Central memory CD8-positive, alpha-beta T cell (primary cell): ENCODE measurements at regions not wholly inside any gene's neighbourhood (a gene's known extent, or its start where the extent isn't known, plus 50 kb on each side); places are given as distances from the start of the nearest gene placed in this dataset.
"Not testable (repeated sequence)": the region's sequence is repeated elsewhere in the genome, so short reads cannot be mapped to it uniquely, and the experiment has no call there.

Experiments
- ATAC-seq: fragments of 150-1000 bp; cut with Tn5 transposase; replicated peaks from 2 replicates; pipeline ENCODE4 v1.10.0; 2022; ENCODE audit warnings: mild to moderate bottlenecking, moderate FRiP score, moderate number of reproducible peaks; ENCODE audit not compliant: poor library complexity, severe bottlenecking; ENCODE audit errors: extremely low read depth
- DNase-seq, 2 donors: peaks; one replicate each; pipeline ENCODE4 v3.0.0; 2021; ENCODE audit warnings: low spot score in 2 of 2
- H3K27ac Mint-ChIP-seq: one replicate; pipeline ENCODE4 v1.8.0; 2022; ENCODE audit warnings: low read depth, mild to moderate bottlenecking, moderate library complexity, mixed read lengths
- H3K27me3 Mint-ChIP-seq: one replicate; pipeline ENCODE4 v1.8.0; 2022; ENCODE audit warnings: mixed read lengths
- H3K36me3 Mint-ChIP-seq: one replicate; pipeline ENCODE4 v1.8.0; 2022; ENCODE audit warnings: mild to moderate bottlenecking, moderate library complexity, mixed read lengths; ENCODE audit not compliant: insufficient read depth
- H3K4me1 Mint-ChIP-seq: one replicate; pipeline ENCODE4 v1.8.0; 2022; ENCODE audit warnings: mixed read lengths
- H3K4me3 Mint-ChIP-seq: one replicate; pipeline ENCODE4 v1.8.0; 2022; ENCODE audit warnings: mild to moderate bottlenecking, moderate library complexity, mixed read lengths
- H3K9me3 Mint-ChIP-seq: one replicate; pipeline ENCODE4 v1.8.0; 2022; ENCODE audit warnings: mixed read lengths

DNA sequence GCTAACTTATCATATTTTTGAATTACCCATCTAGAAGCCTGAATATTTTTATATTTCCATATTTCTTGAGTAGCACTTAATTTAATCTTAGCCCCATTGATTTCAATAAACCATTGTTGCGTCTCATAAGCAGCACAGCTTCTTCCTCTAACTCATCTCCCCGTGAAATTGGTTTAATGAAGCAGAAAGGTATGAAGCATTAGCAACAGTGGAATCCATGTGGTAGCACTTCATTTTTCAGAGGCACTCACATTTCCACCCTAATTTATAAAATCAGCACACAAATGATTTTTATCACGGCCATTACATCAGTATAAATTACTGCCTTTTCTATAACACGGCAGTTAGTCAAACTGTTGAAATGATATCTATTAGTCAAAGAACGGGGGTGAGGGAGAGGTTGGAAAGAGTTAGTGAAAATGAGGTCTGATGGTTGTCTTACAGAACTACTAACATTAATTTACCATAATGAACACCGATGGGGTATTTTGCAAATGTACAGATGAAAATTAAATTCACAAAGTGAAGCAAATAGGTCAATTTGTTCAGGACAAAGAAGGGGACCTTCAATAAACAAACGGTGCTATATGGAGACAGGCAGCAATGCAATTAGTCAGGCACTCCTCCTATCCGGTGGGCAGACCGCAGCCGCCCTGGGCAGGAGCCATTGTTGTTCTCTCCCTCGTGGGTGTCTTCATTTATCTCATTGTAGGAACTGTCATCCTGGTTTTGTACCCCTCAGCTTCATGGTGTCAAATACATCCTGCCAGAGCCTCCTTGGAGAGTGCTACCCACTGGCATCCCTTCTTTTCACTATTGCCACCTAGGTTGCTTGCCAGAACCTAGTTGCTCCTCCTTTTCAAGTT lies 205.7 kb downstream of the SOX3 start:
- DNase-seq (no peak), ATAC-seq (no peak)
- no peaks in the 10 kb centered on the region for H3K27me3 Mint-ChIP-seq
- no peaks in the 10 kb centered on the region for H3K4me1 Mint-ChIP-seq
- no peak overlapping the region for H3K4me3 Mint-ChIP-seq
- peaks cover 10% of the 10 kb centered on the region for H3K9me3 Mint-ChIP-seq
- H3K27ac Mint-ChIP-seq = no peak overlapping the region
- no peaks in the 10 kb centered on the region for H3K36me3 Mint-ChIP-seq

DNA sequence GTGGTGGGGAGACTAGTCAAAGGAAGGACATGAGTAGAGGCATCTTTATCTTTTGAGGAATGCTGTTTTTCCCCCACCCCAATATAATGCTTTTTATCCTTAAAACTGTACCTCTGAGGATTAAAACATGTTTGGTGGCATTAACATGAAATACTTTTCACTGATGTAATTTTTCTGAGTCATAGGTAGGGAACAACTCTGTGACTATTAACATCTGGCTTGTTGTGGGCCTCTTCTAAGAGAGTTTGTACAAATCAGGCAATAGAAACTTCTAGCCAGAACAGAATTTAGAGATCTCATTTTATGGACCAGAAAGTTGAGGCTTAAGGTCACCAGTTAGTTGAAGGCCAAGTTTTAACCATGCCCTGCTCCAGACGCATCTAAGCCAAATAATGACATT lies 207.6 kb downstream of the SOX3 start:
- Mint-ChIP-seq H3K36me3 (no peaks in the 10 kb centered on the region), H3K4me1 (no peaks in the 10 kb centered on the region), H3K9me3 (peaks cover 10% of the 10 kb centered on the region), H3K4me3 (no peak overlapping the region), H3K27me3 (no peaks in the 10 kb centered on the region), H3K27ac (no peak overlapping the region)
- no peak for ATAC-seq
- DNase-seq = no peak

DNA sequence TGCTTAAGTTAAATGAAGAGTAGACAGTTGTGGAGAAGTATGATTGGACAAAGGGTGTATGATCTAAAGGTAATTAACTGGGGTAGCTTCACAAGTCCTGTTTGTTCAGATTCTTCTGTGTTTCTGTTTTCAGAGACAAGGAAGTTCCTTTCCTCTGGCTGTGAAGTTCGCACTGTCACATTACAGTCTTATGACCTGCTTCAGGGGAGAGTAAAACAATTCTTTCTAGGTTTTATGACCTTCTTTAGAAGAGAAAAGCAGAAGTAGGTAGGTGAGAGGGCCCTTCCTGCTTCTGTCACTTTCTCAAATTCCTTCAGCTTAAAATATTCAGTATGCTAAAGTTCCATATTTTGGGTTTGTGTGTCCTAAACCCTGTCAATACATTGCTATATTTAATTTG lies 211.9 kb downstream of the SOX3 start:
- H3K4me1 Mint-ChIP-seq = no peaks in the 10 kb centered on the region
- H3K9me3 Mint-ChIP-seq = no peaks in the 10 kb centered on the region
- no peaks in the 10 kb centered on the region for H3K27me3 Mint-ChIP-seq
- no peak overlapping the region for H3K27ac Mint-ChIP-seq
- no peak overlapping the region for H3K4me3 Mint-ChIP-seq
- no peak for DNase-seq
- ATAC-seq = no peak
- H3K36me3 Mint-ChIP-seq = no peaks in the 10 kb centered on the region

DNA sequence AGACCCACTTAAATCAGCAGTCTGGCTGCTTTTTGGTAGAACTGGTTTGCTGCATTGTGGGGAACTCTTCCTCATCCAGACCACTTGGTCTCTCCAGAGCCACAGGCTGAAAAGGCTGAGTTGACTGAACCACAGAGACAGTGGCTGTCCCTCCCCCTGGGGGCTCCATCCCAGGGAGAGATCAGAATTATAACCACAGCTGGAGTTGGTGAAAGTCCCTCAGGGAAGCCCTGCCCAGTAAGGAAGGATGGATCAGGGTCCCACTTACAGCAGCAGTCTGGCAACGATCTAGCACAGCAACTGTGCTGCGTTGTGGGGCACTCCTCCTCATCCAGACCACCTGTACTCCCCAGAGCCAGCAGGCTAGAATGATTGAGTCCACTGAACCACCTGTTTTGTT lies 212.7 kb downstream of the SOX3 start:
- no peaks in the 10 kb centered on the region for H3K27me3 Mint-ChIP-seq
- no peaks in the 10 kb centered on the region for H3K4me1 Mint-ChIP-seq
- no peaks in the 10 kb centered on the region for H3K9me3 Mint-ChIP-seq
- H3K27ac Mint-ChIP-seq = no peak overlapping the region
- no peaks in the 10 kb centered on the region for H3K36me3 Mint-ChIP-seq
- DNase-seq = no peak
- ATAC-seq = no peak
- H3K4me3 Mint-ChIP-seq = no peak overlapping the region

DNA sequence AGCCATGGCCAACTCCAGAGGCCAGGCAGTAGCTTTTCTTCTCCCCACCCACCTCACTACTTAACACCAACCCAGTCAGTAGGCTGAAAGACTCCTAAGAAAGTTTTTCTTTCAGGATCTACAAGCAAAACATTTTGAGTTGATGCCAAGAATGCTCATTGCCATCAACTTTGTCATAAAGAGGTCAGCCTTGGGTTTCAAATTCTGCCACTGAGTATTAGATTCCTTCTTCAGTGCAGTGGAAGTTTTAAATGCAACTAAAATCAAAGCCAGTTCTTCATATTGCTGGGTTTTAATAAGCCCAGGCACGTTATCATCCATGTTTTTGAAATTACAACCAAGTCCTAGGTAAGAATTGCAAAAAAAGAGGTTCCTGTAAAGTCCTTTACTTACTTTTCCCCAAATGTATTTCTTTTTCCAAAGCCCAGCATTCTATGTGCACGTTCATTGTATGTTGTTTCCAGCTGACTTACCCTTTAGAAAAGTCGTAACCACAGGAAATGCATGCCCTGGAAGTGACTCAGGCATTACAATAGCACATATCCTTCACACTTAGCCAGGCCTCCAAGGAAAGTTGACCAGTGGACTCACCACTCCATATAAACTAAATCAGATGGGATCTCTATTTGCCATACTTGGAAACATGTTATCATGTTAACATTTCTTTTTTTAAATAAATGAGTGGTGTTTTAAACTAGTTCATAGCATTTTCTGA lies 229.9 kb downstream of the SOX3 start:
- Mint-ChIP-seq H3K4me1 (no peaks in the 10 kb centered on the region), H3K4me3 (no peak overlapping the region), H3K9me3 (peaks cover 10% of the 10 kb centered on the region), H3K27me3 (no peaks in the 10 kb centered on the region), H3K36me3 (peaks cover 6% of the 10 kb centered on the region), H3K27ac (no peak overlapping the region)
- ATAC-seq = no peak
- DNase-seq = no peak

DNA sequence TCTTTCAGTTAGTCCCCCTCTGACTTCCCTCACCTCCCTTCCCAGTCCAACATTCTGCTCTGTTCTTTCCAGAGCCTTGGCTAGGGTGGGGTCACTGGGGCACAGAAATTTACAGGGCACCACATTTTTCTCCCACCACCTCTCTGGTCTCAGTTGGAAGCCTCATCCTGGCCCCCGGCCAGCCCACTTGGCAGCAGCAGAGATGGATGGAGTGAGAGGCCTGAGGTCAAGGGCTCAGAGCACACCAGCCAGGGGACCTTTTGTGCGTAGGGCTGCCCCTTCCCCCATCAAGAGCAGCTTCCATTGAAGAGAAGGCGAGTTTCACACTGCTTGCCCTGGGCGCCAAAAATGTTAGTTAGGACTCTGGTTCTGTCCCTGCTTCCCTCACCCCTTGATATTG lies 230.9 kb downstream of the SOX3 start:
- no peak overlapping the region for H3K27ac Mint-ChIP-seq

DNA sequence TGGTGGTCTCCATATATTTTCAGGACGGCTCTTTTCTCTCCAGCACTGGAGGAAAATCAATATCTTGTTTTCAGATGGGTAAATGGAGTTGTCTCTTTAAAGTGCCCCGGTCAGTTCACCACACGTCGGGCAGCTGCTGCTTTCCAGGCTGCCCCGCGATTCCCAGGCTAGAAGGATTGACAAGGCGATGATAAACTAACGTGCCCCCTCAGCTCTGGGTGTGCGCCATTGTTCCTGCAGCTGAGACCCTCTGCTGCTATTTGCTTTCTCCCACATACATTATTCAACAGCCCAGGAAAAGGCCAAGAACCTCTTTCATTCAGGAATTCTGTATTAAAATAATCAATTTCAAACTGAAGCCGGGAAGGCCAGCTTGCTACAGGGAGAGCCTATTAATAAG lies 254.5 kb downstream of the SOX3 start:
- peaks cover 5% of the 10 kb centered on the region for H3K9me3 Mint-ChIP-seq
- no peak overlapping the region for H3K4me3 Mint-ChIP-seq
- H3K4me1 Mint-ChIP-seq = no peaks in the 10 kb centered on the region
- ATAC-seq (no peak), DNase-seq (no peak)
- no peak overlapping the region for H3K27ac Mint-ChIP-seq
- H3K27me3 Mint-ChIP-seq = no peaks in the 10 kb centered on the region
- H3K36me3 Mint-ChIP-seq = no peaks in the 10 kb centered on the region

More for the DNA sequence above, 230.9 kb downstream of the SOX3 start:
- H3K4me1 Mint-ChIP-seq = no peaks in the 10 kb centered on the region
- no peak overlapping the region for H3K4me3 Mint-ChIP-seq
- no peaks in the 10 kb centered on the region for H3K27me3 Mint-ChIP-seq
- peaks cover 6% of the 10 kb centered on the region for H3K36me3 Mint-ChIP-seq
- H3K9me3 Mint-ChIP-seq = peaks cover 16% of the 10 kb centered on the region
- no peak for ATAC-seq
- no peak for DNase-seq

DNA sequence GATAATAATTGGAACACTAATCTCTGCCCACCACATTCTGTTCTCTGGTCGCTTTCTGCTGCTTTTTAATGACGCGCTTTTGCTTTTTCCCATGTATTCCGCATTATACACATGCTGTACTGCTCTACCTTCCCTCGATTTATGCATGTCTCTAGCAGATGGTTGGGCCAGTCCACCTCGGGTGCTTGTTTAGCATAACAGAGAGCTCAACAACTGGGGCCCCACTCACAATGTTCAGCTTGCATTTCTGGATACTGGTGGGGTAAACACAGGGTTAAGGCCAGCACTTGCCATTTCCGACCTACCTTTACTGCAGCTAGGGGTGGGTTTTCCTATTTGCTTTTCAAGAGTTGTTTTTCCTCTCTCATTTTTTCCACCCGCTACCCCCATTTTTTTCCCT lies 255.8 kb downstream of the SOX3 start:
- Mint-ChIP-seq H3K27ac (no peak overlapping the region), H3K4me1 (no peaks in the 10 kb centered on the region), H3K4me3 (no peak overlapping the region), H3K36me3 (no peaks in the 10 kb centered on the region), H3K9me3 (no peaks in the 10 kb centered on the region), H3K27me3 (no peaks in the 10 kb centered on the region)
- ATAC-seq (no peak), DNase-seq (no peak)

DNA sequence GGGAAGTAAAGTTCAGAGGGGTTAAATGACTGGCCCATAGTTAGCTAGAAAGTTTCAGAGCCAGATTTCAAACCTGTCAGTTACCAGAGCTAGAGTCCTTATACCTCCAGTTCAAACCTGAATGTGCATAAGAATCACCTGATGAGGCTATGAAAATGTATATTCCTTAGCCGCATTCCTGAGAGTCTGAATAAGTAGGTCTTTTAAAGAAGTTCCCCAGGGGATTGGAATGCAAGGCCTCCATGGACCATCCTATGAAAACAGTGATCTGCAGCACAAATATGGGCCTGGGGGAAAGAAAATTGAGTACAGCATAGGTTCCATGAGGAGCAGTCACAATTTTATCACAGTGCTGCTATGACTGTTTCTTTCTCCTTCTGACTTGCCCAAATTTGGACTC lies 263.9 kb upstream of the CXorf66 start:
- Mint-ChIP-seq H3K27me3 (no peaks in the 10 kb centered on the region), H3K36me3 (no peaks in the 10 kb centered on the region), H3K4me3 (no peak overlapping the region), H3K4me1 (no peaks in the 10 kb centered on the region), H3K27ac (no peak overlapping the region), H3K9me3 (peaks cover 11% of the 10 kb centered on the region)
- DNase-seq (no peak), ATAC-seq (no peak)

DNA sequence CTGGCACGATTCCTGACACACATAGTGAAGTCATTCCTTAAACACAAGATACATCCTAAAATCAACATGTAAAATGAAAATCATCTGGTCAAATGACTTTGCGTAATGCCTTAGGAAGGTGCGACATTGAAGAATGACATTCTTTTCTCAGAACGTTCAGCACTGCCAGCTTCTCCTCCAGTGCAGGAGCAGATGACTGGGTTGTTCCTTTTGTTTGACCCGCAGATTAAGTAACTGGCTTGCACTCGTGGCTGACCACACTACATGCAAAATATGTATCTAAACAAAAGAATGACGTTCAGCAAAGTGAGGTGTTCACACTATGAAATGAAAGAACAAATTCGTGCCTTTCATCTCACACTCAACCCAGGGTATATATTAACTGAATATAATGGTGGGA lies 260.7 kb upstream of the CXorf66 start:
- H3K4me3 Mint-ChIP-seq, H3K4me1 Mint-ChIP-seq, ATAC-seq, H3K27ac Mint-ChIP-seq, H3K9me3 Mint-ChIP-seq, DNase-seq, H3K27me3 Mint-ChIP-seq, H3K36me3 Mint-ChIP-seq: not testable (repeated sequence)

DNA sequence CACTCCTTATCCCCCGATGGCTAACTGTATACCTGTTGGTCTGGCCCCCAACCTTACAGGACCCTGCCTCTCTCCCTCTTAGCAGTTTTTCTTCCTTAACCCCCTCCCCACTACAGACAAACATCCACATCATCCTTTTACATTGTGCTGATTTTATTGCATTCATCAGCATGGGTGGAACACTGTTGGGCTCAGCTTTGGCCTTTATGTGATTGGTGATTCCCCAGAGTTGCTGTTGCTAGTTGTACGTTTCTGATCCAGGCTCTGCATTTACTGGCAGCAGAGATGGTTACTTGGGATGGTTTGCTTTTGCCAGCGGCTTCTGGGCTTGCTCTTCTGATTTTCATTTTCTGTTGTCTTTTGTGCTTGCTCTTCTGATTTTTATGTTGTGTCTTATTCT lies 250.6 kb upstream of the CXorf66 start:
- H3K4me3 Mint-ChIP-seq, DNase-seq, H3K27me3 Mint-ChIP-seq, H3K27ac Mint-ChIP-seq, H3K9me3 Mint-ChIP-seq, H3K36me3 Mint-ChIP-seq, ATAC-seq, H3K4me1 Mint-ChIP-seq: not testable (repeated sequence)

DNA sequence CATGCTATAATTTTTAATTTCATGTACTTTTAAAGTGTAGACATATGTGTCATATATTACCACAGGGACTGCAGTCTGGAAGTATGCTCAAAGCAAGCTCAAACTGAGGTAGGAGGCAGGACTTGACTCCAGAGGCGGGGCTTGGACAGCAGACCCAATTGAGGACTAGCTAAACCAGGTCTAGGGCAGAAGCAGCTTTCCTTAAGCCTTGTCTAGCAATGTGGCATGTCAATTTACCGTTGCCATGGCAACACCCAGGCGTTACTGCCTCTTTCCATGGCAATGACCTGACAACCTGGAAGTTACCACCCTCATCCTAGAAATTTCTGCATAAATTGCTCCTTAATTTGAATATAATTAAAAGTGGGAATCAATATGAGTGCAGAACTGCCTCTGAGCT lies 249.2 kb upstream of the CXorf66 start:
- H3K9me3 Mint-ChIP-seq, H3K36me3 Mint-ChIP-seq, H3K4me1 Mint-ChIP-seq, H3K27ac Mint-ChIP-seq, H3K4me3 Mint-ChIP-seq, DNase-seq, H3K27me3 Mint-ChIP-seq, ATAC-seq: not testable (repeated sequence)

DNA sequence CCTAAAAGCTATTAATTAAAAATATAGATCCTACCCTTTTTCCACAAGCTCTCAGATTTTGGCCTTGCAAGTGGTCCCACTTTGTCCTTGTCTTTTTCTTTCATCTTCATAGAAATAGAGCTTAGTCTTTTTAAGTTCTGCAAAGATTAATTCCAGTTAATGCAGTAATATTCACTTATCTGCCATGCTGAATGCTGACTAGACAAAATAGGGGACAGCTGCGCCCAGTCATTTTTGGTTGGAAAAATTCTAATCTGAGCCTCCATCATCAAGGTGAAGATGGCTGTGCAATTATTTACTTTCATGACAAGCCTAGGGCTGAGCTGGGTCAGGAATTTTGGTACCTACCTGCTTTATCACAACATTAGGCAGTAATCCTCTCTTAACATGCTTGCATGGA lies 241.3 kb upstream of the CXorf66 start:
- ATAC-seq (no peak), DNase-seq (no peak)
- Mint-ChIP-seq H3K36me3 (no peaks in the 10 kb centered on the region), H3K4me1 (no peaks in the 10 kb centered on the region), H3K9me3 (peaks cover 7% of the 10 kb centered on the region), H3K27ac (no peak overlapping the region), H3K4me3 (no peak overlapping the region), H3K27me3 (no peaks in the 10 kb centered on the region)
